Progenitor cell of endocrine pancreas (in vitro differentiated cells): ENCODE measurements at regions not wholly inside any gene's neighbourhood (a gene's known extent, or its start where the extent isn't known, plus 50 kb on each side); places are given as distances from the start of the nearest gene placed in this dataset.

Source experiments
- DNase-seq: peaks from one replicate; pipeline ENCODE4 v3.0.0; 2021; ENCODE audit warnings: low spot score; ENCODE audit not compliant: unreplicated experiment
- H3K27ac Mint-ChIP-seq: 2 replicates; pipeline ENCODE4 v1.8.0; 2021; ENCODE audit warnings: mild to moderate bottlenecking, moderate library complexity, mixed read lengths
- H3K27me3 Mint-ChIP-seq: 2 replicates; pipeline ENCODE4 v1.8.0; 2021; ENCODE audit warnings: mixed read lengths
- H3K36me3 Mint-ChIP-seq: 2 replicates; pipeline ENCODE4 v1.8.0; 2022; ENCODE audit warnings: mixed read lengths; ENCODE audit not compliant: insufficient read depth
- H3K4me1 Mint-ChIP-seq: 2 replicates; pipeline ENCODE4 v1.8.0; 2021; ENCODE audit warnings: low read depth, mixed read lengths
- H3K4me3 Mint-ChIP-seq: 2 replicates; pipeline ENCODE4 v1.8.0; 2021; ENCODE audit warnings: low read depth, mild to moderate bottlenecking, moderate library complexity, mixed read lengths
- H3K9me3 Mint-ChIP-seq: 2 replicates; pipeline ENCODE4 v1.8.0; 2021; ENCODE audit warnings: low read depth, mixed read lengths
- TF ChIP-seq, protein P1 (sequence below): fragments of 200-600 bp; sonication (generic); IDR thresholded peaks from one replicate; pipeline ENCODE4 v1.5.0; 2021; ENCODE audit warnings: antibody characterized with exemption, mild to moderate bottlenecking; ENCODE audit not compliant: unreplicated experiment

DNA sequence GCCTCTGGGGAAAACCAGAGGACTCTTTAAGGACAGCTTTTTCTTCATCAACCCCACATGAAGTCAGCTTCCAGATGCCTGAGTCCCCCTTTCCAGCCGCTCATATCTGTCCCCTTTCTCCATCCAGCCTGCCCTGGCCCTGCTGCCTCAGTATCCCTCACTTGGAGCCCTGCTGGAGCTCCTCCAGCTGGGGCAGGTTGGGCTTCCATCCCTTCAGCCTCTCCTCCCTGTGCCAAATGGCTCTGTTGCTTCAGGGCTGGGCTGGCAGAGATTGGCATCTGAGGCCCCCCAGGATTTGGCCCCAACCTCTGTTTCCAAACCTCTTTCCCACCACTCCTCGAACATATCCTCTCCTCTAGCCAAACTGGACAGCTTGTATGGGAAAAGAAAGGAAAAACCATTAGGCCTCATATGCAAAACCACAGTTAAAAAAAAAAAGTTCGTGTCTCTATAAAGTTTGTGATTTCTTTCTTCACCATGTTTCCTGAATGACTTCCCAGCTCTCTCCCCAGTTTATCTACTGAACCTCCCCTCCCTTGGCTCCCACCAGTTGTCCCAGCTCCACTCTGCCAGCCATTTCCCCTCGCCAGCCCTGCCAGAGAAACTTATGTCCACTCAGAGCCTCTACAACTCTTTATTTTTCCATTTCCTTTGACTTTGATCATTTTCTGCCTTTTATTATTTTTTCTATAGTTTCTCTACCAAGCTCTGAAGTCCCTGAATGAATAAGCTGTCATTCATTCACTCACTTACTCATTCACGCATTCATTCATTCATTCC is 217.9 kb downstream of the FOXD2 start:
- H3K9me3 Mint-ChIP-seq, result no peaks in the 10 kb centered on the region
- peaks cover 41% of the 10 kb centered on the region for H3K27me3 Mint-ChIP-seq
- H3K27ac Mint-ChIP-seq, result no peak overlapping the region
- peaks cover 13% of the 10 kb centered on the region for H3K4me1 Mint-ChIP-seq
- H3K4me3 Mint-ChIP-seq, result no peak overlapping the region
- no peaks in the 10 kb centered on the region for H3K36me3 Mint-ChIP-seq
- no peak for DNase-seq
- TF ChIP-seq, protein P1, sequence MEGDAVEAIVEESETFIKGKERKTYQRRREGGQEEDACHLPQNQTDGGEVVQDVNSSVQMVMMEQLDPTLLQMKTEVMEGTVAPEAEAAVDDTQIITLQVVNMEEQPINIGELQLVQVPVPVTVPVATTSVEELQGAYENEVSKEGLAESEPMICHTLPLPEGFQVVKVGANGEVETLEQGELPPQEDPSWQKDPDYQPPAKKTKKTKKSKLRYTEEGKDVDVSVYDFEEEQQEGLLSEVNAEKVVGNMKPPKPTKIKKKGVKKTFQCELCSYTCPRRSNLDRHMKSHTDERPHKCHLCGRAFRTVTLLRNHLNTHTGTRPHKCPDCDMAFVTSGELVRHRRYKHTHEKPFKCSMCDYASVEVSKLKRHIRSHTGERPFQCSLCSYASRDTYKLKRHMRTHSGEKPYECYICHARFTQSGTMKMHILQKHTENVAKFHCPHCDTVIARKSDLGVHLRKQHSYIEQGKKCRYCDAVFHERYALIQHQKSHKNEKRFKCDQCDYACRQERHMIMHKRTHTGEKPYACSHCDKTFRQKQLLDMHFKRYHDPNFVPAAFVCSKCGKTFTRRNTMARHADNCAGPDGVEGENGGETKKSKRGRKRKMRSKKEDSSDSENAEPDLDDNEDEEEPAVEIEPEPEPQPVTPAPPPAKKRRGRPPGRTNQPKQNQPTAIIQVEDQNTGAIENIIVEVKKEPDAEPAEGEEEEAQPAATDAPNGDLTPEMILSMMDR, result no peak

DNA sequence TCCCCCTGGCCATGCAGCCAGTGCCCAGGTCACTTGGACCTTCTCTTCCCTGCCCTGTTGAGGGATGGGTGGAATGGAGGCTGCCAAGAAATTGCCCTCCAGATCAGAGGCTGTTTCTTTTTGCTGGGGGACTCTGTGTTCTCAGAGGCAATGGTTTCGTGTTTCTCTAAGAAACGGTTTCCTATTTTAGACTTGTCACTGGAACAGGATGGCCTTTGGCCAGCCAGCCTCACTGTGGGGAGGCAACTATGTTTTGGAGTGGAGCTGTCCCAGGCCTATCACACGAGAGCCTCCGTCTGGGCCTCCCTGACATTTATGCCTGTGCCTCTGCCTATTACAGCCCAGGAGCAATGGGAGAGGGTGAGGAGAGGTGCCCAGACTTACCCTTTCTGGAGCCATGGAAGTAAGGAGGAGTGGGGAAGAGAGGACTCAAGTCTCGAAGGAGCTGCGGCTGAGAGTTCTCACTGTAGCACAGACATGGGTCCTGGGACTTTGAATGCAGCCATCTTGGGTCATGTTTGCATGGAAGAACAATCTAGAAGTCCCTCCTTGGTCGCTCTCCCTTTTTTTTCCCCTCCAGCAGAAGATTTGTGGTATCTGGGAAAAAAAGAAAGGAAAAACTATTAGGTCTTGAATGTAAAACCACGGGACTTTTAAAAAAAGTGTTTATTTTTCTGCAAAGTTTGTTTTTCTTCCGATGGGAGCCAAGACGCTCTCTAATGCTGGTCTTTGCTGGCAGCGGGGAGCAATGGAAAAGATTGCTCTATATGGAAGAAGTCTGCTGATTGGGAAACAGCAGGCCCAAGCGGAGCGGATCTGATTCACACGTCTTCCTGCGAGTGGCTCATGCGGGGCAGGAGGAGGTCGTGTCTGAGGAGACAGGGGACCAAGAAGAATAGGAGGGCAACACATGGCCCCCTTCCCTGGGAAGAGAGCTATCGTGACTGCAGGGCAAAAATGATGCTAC is 219.2 kb downstream of the FOXD2 start:
- no peaks in the 10 kb centered on the region for H3K9me3 Mint-ChIP-seq
- DNase-seq, result no peak
- H3K4me1 Mint-ChIP-seq, result peaks cover 3% of the 10 kb centered on the region
- H3K4me3 Mint-ChIP-seq, result no peak overlapping the region
- TF ChIP-seq, protein P1, result no peak
- H3K27ac Mint-ChIP-seq, result no peak overlapping the region
- H3K36me3 Mint-ChIP-seq, result no peaks in the 10 kb centered on the region
- H3K27me3 Mint-ChIP-seq, result peaks cover 41% of the 10 kb centered on the region

DNA sequence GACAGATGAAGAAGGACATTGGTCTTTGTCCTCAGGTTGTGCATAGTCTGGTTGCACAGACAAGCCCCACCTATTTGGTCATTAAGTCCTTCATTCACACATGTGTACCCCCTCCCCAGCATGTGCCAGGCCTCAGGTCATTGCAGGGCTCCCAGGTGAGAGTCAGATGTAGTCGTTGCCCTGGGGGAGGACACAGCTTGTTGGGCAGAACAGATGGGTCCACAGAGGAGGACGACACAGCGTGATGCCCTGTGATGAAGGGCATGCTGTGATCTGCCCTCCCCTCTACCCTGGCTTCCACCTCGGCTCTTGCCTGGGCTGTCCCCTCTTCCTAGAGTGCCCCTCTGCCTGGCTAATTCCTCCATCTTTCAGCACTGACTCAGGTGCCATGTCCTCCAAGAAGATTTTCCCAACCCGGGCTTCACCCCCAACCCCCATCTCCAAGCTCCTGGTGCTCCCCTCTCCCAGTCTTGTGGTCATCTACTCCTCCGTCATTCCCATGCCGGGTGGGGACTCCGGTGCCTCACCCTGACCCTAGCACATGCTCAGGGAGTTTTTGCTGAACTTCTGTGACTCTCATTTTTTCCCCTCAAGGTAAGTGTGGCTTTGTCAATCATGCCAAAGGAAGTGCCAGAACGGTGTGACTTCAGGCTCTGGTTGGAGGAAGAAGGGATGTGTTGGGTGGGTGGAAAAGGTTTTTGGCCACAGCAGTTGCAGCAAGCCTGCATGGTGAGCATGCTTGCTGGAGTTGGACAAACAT is 220.5 kb downstream of the FOXD2 start:
- Mint-ChIP-seq H3K4me3 (no peak overlapping the region), H3K27me3 (peaks cover 50% of the 10 kb centered on the region), H3K27ac (no peak overlapping the region), H3K36me3 (no peaks in the 10 kb centered on the region), H3K4me1 (peaks cover 3% of the 10 kb centered on the region), H3K9me3 (no peaks in the 10 kb centered on the region)
- TF ChIP-seq, protein P1, result no peak
- no peak for DNase-seq

DNA sequence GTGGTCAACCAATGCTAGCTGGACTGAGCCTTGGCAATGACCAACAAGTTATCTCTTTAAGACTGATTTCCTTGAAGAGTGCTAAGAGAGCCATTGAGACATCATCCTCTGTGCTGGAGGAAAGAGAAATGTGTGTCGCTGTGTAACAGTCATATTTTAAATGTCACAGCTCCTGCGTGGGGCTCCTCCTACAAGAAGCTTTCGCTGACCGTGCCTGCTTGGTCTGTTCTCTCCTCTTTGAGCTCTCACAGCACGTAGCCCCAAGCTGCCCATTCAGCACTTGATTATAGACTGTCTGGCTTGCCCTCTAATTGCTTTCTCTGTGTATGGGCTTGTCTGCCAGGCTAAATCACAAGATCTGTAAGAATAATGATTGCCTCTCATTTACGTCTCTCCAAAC is 221.3 kb downstream of the FOXD2 start:
- Mint-ChIP-seq H3K27ac (no peak overlapping the region), H3K9me3 (no peaks in the 10 kb centered on the region), H3K36me3 (no peaks in the 10 kb centered on the region), H3K27me3 (peaks cover 55% of the 10 kb centered on the region), H3K4me3 (no peak overlapping the region), H3K4me1 (peaks cover 3% of the 10 kb centered on the region)
- no peak for DNase-seq
- TF ChIP-seq, protein P1, result no peak

DNA sequence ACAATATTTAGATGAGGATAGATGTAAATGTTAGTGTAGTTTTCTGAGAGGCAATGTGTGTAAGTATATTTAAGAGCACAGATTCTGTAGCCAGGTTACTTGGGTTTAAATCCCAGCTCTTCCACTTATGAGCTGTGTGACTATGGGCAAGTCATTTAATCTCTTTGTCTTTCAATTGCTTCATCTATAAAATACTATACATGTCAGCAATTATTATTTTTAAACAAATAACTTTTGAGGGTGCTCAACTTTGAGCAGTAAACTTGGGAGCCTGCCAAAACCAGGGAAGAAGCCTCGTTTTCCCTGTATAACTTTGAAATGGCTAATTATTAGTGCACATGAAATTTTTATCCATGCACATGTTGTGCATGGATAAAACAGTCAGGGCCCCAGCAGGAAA is 222.8 kb downstream of the FOXD2 start:
- Mint-ChIP-seq H3K4me3 (no peak overlapping the region), H3K27ac (no peak overlapping the region), H3K4me1 (peaks cover 3% of the 10 kb centered on the region), H3K9me3 (no peaks in the 10 kb centered on the region), H3K36me3 (no peaks in the 10 kb centered on the region), H3K27me3 (peaks cover 58% of the 10 kb centered on the region)
- TF ChIP-seq, protein P1, result no peak
- no peak for DNase-seq
